Right lobe of liver (tissue), 4 donors: ENCODE measurements at regions not wholly inside any gene's neighbourhood (a gene's known extent, or its start where the extent isn't known, plus 50 kb on each side); places are given as distances from the start of the nearest gene placed in this dataset.

Experiments used
- POLR2A ChIP-seq: fragments of 450-650 bp; IDR thresholded peaks from one replicate; pipeline ENCODE4 v1.6.1; 2017; ENCODE audit warnings: antibody characterized with exemption, mild to moderate bottlenecking
- TF ChIP-seq, protein P1 (sequence below), 4 donors: fragments of 200-600 bp in 3 of 4; fragments of 450-650 bp in 1 of 4; IDR thresholded peaks; one replicate each; pipeline versions ENCODE4 v1.5.1 to v1.8.0; 2016 to 2022; ENCODE audit warnings: antibody characterized with exemption in 4 of 4, mild to moderate bottlenecking in 2 of 4
- donor health status: DM: no; HTN: no; CAD: no.
- donor health status: DM: no; HTN: no; CAD: no.
- donor health status: DM: no; HTN: yes; CAD: no.

DNA sequence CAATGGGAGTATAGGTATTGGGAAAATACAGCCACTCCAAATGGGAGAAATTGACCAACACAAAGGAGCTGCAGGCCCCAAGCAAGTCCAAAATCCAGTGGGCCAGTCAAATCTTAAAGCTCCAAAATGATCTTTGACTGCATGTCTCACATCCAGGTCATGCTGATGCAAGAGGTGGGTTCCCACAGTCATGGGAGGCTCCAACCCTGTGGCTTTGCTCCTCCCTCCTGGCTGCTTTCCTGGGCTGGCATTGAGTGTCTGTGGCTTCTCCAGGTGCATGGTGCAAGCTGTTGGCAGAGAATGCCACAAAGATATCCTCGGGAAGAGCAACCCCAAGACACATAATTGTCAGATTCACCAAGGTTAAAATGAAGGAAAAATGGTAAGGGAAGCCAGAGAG, 80.8 kb downstream of the IGLL5 start:
- TF ChIP-seq, protein P1, sequence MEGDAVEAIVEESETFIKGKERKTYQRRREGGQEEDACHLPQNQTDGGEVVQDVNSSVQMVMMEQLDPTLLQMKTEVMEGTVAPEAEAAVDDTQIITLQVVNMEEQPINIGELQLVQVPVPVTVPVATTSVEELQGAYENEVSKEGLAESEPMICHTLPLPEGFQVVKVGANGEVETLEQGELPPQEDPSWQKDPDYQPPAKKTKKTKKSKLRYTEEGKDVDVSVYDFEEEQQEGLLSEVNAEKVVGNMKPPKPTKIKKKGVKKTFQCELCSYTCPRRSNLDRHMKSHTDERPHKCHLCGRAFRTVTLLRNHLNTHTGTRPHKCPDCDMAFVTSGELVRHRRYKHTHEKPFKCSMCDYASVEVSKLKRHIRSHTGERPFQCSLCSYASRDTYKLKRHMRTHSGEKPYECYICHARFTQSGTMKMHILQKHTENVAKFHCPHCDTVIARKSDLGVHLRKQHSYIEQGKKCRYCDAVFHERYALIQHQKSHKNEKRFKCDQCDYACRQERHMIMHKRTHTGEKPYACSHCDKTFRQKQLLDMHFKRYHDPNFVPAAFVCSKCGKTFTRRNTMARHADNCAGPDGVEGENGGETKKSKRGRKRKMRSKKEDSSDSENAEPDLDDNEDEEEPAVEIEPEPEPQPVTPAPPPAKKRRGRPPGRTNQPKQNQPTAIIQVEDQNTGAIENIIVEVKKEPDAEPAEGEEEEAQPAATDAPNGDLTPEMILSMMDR (IDR thresholded peaks at IDR 0.05): no peak
- no peak for TF ChIP-seq POLR2A
